HuH-7.5 (cell line): ENCODE measurements at regions not wholly inside any gene's neighbourhood (a gene's known extent, or its start where the extent isn't known, plus 50 kb on each side); places are given as distances from the start of the nearest gene placed in this dataset.

Experiments used
- DNase-seq: peaks from one replicate; pipeline ENCODE4 v3.0.0; 2011; ENCODE audit warnings: low spot score

GRCh38 chr3:148309390-148310035, 388.2 kb upstream of the AGTR1 start:
- DNase-seq: peak; percentile 10

GRCh38 chr3:148315756-148316155, 381.9 kb upstream of the AGTR1 start:
- DNase-seq: no peak

GRCh38 chr3:148318240-148318639, 379.5 kb upstream of the AGTR1 start:
- DNase-seq: no peak

- DNase-seq: no peak
Measured at GRCh38 chr3:148319161-148319915, 378.4 kb upstream of the AGTR1 start.

- DNase-seq: no peak
Measured at GRCh38 chr3:148319960-148320359, 377.7 kb upstream of the AGTR1 start.

GRCh38 chr3:148329481-148330235, 368.0 kb upstream of the AGTR1 start:
- no peak for DNase-seq

- no peak for DNase-seq
Measured at GRCh38 chr3:148330542-148330941, 367.2 kb upstream of the AGTR1 start.

- DNase-seq: no peak
Measured at GRCh38 chr3:148331081-148331846, 366.4 kb upstream of the AGTR1 start.

- no peak for DNase-seq
Measured at GRCh38 chr3:148332509-148332908, 365.2 kb upstream of the AGTR1 start.

- DNase-seq: no peak
Measured at GRCh38 chr3:148333091-148333490, 364.6 kb upstream of the AGTR1 start.

- DNase-seq: no peak
Measured at GRCh38 chr3:148335612-148336011, 362.1 kb upstream of the AGTR1 start.

GRCh38 chr3:148343416-148343815, 354.3 kb upstream of the AGTR1 start:
- no peak for DNase-seq

- no peak for DNase-seq
Measured at GRCh38 chr3:148344521-148344920, 353.2 kb upstream of the AGTR1 start.

- no peak for DNase-seq
Measured at GRCh38 chr3:148360051-148360450, 337.7 kb upstream of the AGTR1 start.

GRCh38 chr3:148366743-148367410, 330.8 kb upstream of the AGTR1 start:
- DNase-seq: no peak

GRCh38 chr3:148367756-148368155, 329.9 kb upstream of the AGTR1 start:
- no peak for DNase-seq

GRCh38 chr3:148369381-148369780, 328.3 kb upstream of the AGTR1 start:
- no peak for DNase-seq

- no peak for DNase-seq
Measured at GRCh38 chr3:148372206-148372875, 325.4 kb upstream of the AGTR1 start.

- no peak for DNase-seq
Measured at GRCh38 chr3:148373961-148374360, 323.7 kb upstream of the AGTR1 start.

- peak; percentile 4 for DNase-seq
Measured at GRCh38 chr3:148379763-148380382, 317.8 kb upstream of the AGTR1 start.

GRCh38 chr3:148381051-148381450, 316.7 kb upstream of the AGTR1 start:
- no peak for DNase-seq
